ENCODE measurements at regions not wholly inside any gene's neighbourhood (a gene's known extent, or its start where the extent isn't known, plus 50 kb on each side); places are given as distances from the start of the nearest gene placed in this dataset.
"Not testable (repeated sequence)": the region's sequence is repeated elsewhere in the genome, so short reads cannot be mapped to it uniquely, and the experiment has no call there.

DNA sequence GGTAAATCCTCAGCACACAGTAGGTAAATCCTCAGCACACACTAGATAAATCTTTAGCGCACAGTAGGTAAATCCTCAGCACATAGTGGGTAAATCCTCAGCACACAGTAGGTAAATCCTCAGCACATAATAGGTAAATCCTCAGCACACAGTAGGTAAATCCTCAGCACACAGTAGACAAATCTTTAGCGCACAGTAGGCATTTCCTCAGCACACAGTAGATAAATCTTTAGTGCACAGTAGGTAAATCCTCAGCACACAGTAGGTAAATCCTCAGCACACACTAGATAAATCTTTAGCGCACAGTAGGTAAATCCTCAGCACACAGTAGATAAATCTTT lies 102.0 kb downstream of the MICALL2 start:
- H3K79me1 ChIP-seq (ENCODE audit: low read length); H3K27ac ChIP-seq (ENCODE audit: low read depth, low read length); H2AK5ac ChIP-seq (ENCODE audit: low read length); H3K4ac ChIP-seq (ENCODE audit: low read depth, low read length); H3K18ac ChIP-seq (ENCODE audit: low read length); H3K23ac ChIP-seq (ENCODE audit: low read length); H2BK120ac ChIP-seq (ENCODE audit: insufficient read depth, low read length, poor library complexity); DNase-seq; H2AFZ ChIP-seq (ENCODE audit: insufficient read depth, low read length, poor library complexity); H4K12ac ChIP-seq (ENCODE audit: low read depth, low read length); H2BK5ac ChIP-seq (ENCODE audit: low read depth, low read length, poor library complexity); H3K4me3 ChIP-seq (ENCODE audit: low read depth, low read length); H4K8ac ChIP-seq (ENCODE audit: low read depth, low read length); H3K9ac ChIP-seq (ENCODE audit: low read length); H4K91ac ChIP-seq (ENCODE audit: low read depth, low read length); H3K4me2 ChIP-seq (ENCODE audit: low read length); H2BK12ac ChIP-seq (ENCODE audit: low read length); H3K4me1 ChIP-seq (ENCODE audit: control insufficient read depth in 1 of 2, insufficient read depth in 2 of 2, low read length in 2 of 2); H3K9me3 ChIP-seq (ENCODE audit: insufficient read depth, low read depth, low read length); H3K36me3 ChIP-seq (ENCODE audit: control insufficient read depth in 1 of 2, insufficient read depth in 2 of 2, low read length in 2 of 2); H3K27me3 ChIP-seq (ENCODE audit: insufficient read depth, low read length); H3K79me2 ChIP-seq (ENCODE audit: control insufficient read depth, insufficient read depth, low read length, poor library complexity); H3K14ac ChIP-seq (ENCODE audit: low read length): not testable (repeated sequence)
- WGBS (ENCODE audit: extremely low coverage, insufficient coverage, insufficient read length) = no CpG with 5 or more reads among the region's 3 CpGs

DNA sequence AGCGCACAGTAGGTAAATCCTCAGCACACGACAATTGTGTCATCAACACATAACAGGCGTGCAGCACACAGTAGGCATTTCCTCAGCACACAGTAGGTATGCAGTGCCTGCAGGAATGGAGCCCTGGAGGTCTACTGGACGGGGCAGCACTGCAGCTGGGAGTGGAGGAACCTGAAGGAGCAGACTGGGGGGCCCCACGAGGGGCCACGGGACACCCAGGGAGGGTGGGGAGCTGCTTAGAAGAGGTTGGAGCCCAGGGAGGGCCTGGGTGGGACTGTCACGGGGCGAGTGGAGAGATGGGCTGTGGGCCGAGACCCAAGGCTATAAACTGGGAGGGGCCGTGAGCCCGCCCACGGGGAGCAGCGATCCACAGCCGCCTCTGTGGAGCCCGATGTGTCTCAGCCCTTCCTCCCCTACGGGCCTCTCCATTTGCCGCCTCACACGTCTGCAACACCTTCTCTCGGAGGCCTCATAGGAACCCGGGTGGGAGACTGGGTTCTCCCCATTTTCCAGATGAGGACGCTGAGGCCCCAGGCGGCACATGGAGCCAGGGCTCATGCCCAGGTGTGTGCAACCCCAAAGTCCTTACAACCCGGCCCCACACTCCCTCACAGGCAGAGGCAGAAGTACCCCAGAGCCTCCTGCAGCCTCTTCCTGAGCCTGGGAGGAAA lies 101.5 kb downstream of the MICALL2 start:
- Histone ChIP-seq H3K14ac (ENCODE audit: low read length) (no peak overlapping the region), H3K27ac (ENCODE audit: low read depth, low read length) (no peak overlapping the region), H3K79me1 (ENCODE audit: low read length) (no peaks in the 10 kb centered on the region), H3K9ac (ENCODE audit: low read length) (no peak overlapping the region), H2BK5ac (ENCODE audit: low read depth, low read length, poor library complexity) (no peak overlapping the region), H3K18ac (ENCODE audit: low read length) (no peak overlapping the region), H3K4me3 (ENCODE audit: low read depth, low read length) (no peak overlapping the region), H3K4me2 (ENCODE audit: low read length) (no peak overlapping the region), H3K23ac (ENCODE audit: low read length) (no peak overlapping the region), H2BK120ac (ENCODE audit: insufficient read depth, low read length, poor library complexity) (no peak overlapping the region), H2AK5ac (ENCODE audit: low read length) (no peak overlapping the region), H3K27me3 (ENCODE audit: insufficient read depth, low read length) (no peaks in the 10 kb centered on the region), H4K8ac (ENCODE audit: low read depth, low read length) (no peak overlapping the region), H3K4ac (ENCODE audit: low read depth, low read length) (no peak overlapping the region), H3K79me2 (ENCODE audit: control insufficient read depth, insufficient read depth, low read length, poor library complexity) (no peaks in the 10 kb centered on the region), H4K12ac (ENCODE audit: low read depth, low read length) (no peak overlapping the region), H2BK12ac (ENCODE audit: low read length) (no peak overlapping the region), H2AFZ (ENCODE audit: insufficient read depth, low read length, poor library complexity) (no peak overlapping the region), H4K91ac (ENCODE audit: low read depth, low read length) (no peak overlapping the region), H3K9me3 (ENCODE audit: insufficient read depth, low read depth, low read length) (no peaks in the 10 kb centered on the region), H3K36me3 (ENCODE audit: control insufficient read depth in 1 of 2, insufficient read depth in 2 of 2, low read length in 2 of 2) (no peaks in the 10 kb centered on the region), H3K4me1 (ENCODE audit: control insufficient read depth in 1 of 2, insufficient read depth in 2 of 2, low read length in 2 of 2) (no peaks in the 10 kb centered on the region)
- no CpG with 5 or more reads among the region's 23 CpGs for WGBS (ENCODE audit: extremely low coverage, insufficient coverage, insufficient read length)
- peak in 1 of 2 donors; percentile 21 for DNase-seq

DNA sequence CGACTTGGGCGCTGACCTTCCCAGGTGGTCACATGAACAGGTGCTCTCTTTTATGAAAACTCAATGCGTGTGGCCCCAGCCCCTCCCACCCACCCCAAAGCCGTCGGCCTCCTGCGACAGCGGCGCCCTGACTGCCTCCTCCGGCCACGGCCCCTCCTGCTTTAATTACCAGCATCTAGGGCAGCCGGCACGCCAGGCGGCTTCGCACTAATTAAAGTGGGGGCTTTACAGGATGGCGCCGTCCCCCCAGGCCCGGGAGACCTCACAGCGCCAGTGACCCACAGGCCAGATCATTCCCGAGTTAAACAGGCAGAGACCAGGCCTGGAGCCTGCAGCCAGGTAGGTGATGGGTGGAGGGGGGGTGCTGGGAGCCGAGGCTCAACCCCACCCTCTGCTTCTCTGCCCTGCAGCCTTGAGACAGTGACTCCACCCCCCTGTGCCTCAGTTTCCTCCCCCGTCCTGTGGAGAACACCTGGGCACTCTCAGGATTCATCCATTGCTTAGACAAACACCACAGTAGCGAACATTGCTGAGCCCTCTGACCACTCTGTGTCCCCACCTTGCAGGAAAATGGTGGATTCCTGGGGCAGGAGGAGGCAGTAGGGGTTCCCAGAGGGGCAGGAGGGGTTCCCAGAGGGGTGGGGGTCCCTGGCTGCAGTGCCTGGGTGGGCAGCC lies 100.8 kb downstream of the MICALL2 start:
- Histone ChIP-seq H3K4me2 (ENCODE audit: low read length) (no peak overlapping the region), H3K79me2 (ENCODE audit: control insufficient read depth, insufficient read depth, low read length, poor library complexity) (no peaks in the 10 kb centered on the region), H3K18ac (ENCODE audit: low read length) (no peak overlapping the region), H3K36me3 (ENCODE audit: control insufficient read depth in 1 of 2, insufficient read depth in 2 of 2, low read length in 2 of 2) (no peaks in the 10 kb centered on the region), H2AK5ac (ENCODE audit: low read length) (no peak overlapping the region), H2AFZ (ENCODE audit: insufficient read depth, low read length, poor library complexity) (no peak overlapping the region), H2BK12ac (ENCODE audit: low read length) (no peak overlapping the region), H4K8ac (ENCODE audit: low read depth, low read length) (no peak overlapping the region), H3K4me3 (ENCODE audit: low read depth, low read length) (no peak overlapping the region), H3K23ac (ENCODE audit: low read length) (no peak overlapping the region), H3K27me3 (ENCODE audit: insufficient read depth, low read length) (no peaks in the 10 kb centered on the region), H3K14ac (ENCODE audit: low read length) (no peak overlapping the region), H3K9me3 (ENCODE audit: insufficient read depth, low read depth, low read length) (no peaks in the 10 kb centered on the region), H3K9ac (ENCODE audit: low read length) (no peak overlapping the region), H4K12ac (ENCODE audit: low read depth, low read length) (no peak overlapping the region), H2BK5ac (ENCODE audit: low read depth, low read length, poor library complexity) (no peak overlapping the region), H2BK120ac (ENCODE audit: insufficient read depth, low read length, poor library complexity) (no peak overlapping the region), H4K91ac (ENCODE audit: low read depth, low read length) (no peak overlapping the region), H3K4ac (ENCODE audit: low read depth, low read length) (no peak overlapping the region), H3K4me1 (ENCODE audit: control insufficient read depth in 1 of 2, insufficient read depth in 2 of 2, low read length in 2 of 2) (no peaks in the 10 kb centered on the region), H3K27ac (ENCODE audit: low read depth, low read length) (no peak overlapping the region), H3K79me1 (ENCODE audit: low read length) (no peaks in the 10 kb centered on the region)
- no peak for DNase-seq
- no CpG with 5 or more reads among the region's 22 CpGs for WGBS (ENCODE audit: extremely low coverage, insufficient coverage, insufficient read length)

DNA sequence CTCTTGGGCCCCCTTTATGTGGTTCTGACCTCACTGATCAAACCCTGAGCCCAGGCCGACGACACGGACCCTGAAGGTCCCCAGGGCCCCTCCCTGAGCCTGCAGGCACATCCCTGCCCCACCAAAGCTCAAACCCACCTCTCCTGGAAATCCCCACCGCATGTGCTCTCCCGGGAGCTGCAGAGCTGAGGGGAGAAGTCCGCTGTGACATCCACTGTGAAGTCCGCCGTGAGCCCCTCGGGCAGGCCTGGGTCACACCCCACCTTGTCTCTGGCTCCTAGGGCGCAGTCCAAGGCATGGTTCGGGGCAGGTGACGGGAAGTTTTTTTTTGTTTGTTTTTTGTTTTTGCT lies 100.2 kb downstream of the MICALL2 start:
- H3K18ac ChIP-seq (ENCODE audit: low read length) = no peak overlapping the region
- no peaks in the 10 kb centered on the region for H3K4me1 ChIP-seq (ENCODE audit: control insufficient read depth in 1 of 2, insufficient read depth in 2 of 2, low read length in 2 of 2)
- H3K36me3 ChIP-seq (ENCODE audit: control insufficient read depth in 1 of 2, insufficient read depth in 2 of 2, low read length in 2 of 2) = no peaks in the 10 kb centered on the region
- H2BK5ac ChIP-seq (ENCODE audit: low read depth, low read length, poor library complexity) = no peak overlapping the region
- H3K27ac ChIP-seq (ENCODE audit: low read depth, low read length) = no peak overlapping the region
- no peak overlapping the region for H3K4me2 ChIP-seq (ENCODE audit: low read length)
- no peak overlapping the region for H3K9ac ChIP-seq (ENCODE audit: low read length)
- no peaks in the 10 kb centered on the region for H3K27me3 ChIP-seq (ENCODE audit: insufficient read depth, low read length)
- H3K79me2 ChIP-seq (ENCODE audit: control insufficient read depth, insufficient read depth, low read length, poor library complexity) = no peaks in the 10 kb centered on the region
- no peak overlapping the region for H3K4me3 ChIP-seq (ENCODE audit: low read depth, low read length)
- no peaks in the 10 kb centered on the region for H3K9me3 ChIP-seq (ENCODE audit: insufficient read depth, low read depth, low read length)
- H2AFZ ChIP-seq (ENCODE audit: insufficient read depth, low read length, poor library complexity) = no peak overlapping the region
- no peak overlapping the region for H4K91ac ChIP-seq (ENCODE audit: low read depth, low read length)
- no CpG with 5 or more reads among the region's 12 CpGs for WGBS (ENCODE audit: extremely low coverage, insufficient coverage, insufficient read length)
- H4K12ac ChIP-seq (ENCODE audit: low read depth, low read length) = no peak overlapping the region
- no peak overlapping the region for H2AK5ac ChIP-seq (ENCODE audit: low read length)
- no peaks in the 10 kb centered on the region for H3K79me1 ChIP-seq (ENCODE audit: low read length)
- H2BK120ac ChIP-seq (ENCODE audit: insufficient read depth, low read length, poor library complexity) = no peak overlapping the region
- no peak overlapping the region for H4K8ac ChIP-seq (ENCODE audit: low read depth, low read length)
- H3K4ac ChIP-seq (ENCODE audit: low read depth, low read length) = no peak overlapping the region
- no peak overlapping the region for H3K14ac ChIP-seq (ENCODE audit: low read length)
- no peak overlapping the region for H2BK12ac ChIP-seq (ENCODE audit: low read length)
- DNase-seq = no peak
- H3K23ac ChIP-seq (ENCODE audit: low read length) = no peak overlapping the region

All from trophoblast cell (in vitro differentiated cells and primary cell).